Right lobe of liver (tissue), 6 donors: ENCODE measurements at regions not wholly inside any gene's neighbourhood (a gene's known extent, or its start where the extent isn't known, plus 50 kb on each side); places are given as distances from the start of the nearest gene placed in this dataset.

ENCODE experiments used
- ATAC-seq, 4 donors: fragments of 200-7000 bp; cut with Tn5 transposase; one replicate each; pipeline ENCODE4 v1.9.1; 2020; ENCODE audit warnings: mild to moderate bottlenecking in 4 of 4, moderate library complexity in 4 of 4
- DNase-seq, 3 donors: peaks; one replicate each; pipeline ENCODE4 v3.0.0-alpha.2; 2020
- H3K27ac ChIP-seq, 3 donors: fragments of 200-600 bp; one replicate each; pipeline ENCODE4 v1.8.0; 2022
- H3K27me3 ChIP-seq, 2 donors: fragments of 200-600 bp; one replicate each; pipeline ENCODE4 v1.8.0; 2022
- H3K36me3 ChIP-seq, 4 donors: fragments of 200-600 bp; sonication (generic) in 1 of 4; one replicate each; pipeline versions ENCODE4 v1.5.1 to v1.8.0; 2017 to 2022; ENCODE audit warnings: control low read depth in 1 of 4
- H3K4me1 ChIP-seq, 4 donors: fragments of 200-600 bp; sonication (generic) in 1 of 4; one replicate each; pipeline versions ENCODE4 v1.5.1 to v1.8.0; 2017 to 2022; ENCODE audit warnings: control low read depth in 1 of 4
- H3K4me3 ChIP-seq, 3 donors: fragments of 200-600 bp; one replicate each; pipeline ENCODE4 v1.8.0; 2022
- H3K9me3 ChIP-seq, 4 donors: fragments of 200-600 bp; sonication (generic) in 1 of 4; one replicate each; pipeline versions ENCODE4 v1.5.1 to v1.8.0; 2017 to 2022; ENCODE audit warnings: control low read depth in 1 of 4
- POLR2A ChIP-seq: fragments of 450-650 bp; IDR thresholded peaks from one replicate; pipeline ENCODE4 v1.6.1; 2017; ENCODE audit warnings: antibody characterized with exemption, mild to moderate bottlenecking
- WGBS: methylation state at CpG from one replicate; pipeline ENCODE4 v1.1.6; 2018; ENCODE audit warnings: low coverage, low lambda C conversion rate; ENCODE audit not compliant: insufficient coverage; ENCODE audit errors: missing lambda C conversion rate; 5-methylcytosine and 5-hydroxymethylcytosine counted together
- intact Hi-C, 2 donors: fragments of 100-400 bp; cut with DNase I; formaldehyde crosslinking; loops; one replicate each; pipeline versions ENCODE4 v1.11.2 to v1.14.1; 2022
- TF ChIP-seq, protein P1 (sequence below), 4 donors: fragments of 200-600 bp in 3 of 4; fragments of 450-650 bp in 1 of 4; IDR thresholded peaks; one replicate each; pipeline versions ENCODE4 v1.5.1 to v1.8.0; 2016 to 2022; ENCODE audit warnings: antibody characterized with exemption in 4 of 4, mild to moderate bottlenecking in 2 of 4
- donor health status: DM: no; HTN: yes; CAD: no.
- donor health status: DM: no; HTN: no; CAD: no.
- donor health status: DM: no; HTN: no; CAD: no.
- donor health status: DM: no; HTN: yes; CAD: no.
- donor health status: DM: no; HTN: yes; CAD: no.

DNA sequence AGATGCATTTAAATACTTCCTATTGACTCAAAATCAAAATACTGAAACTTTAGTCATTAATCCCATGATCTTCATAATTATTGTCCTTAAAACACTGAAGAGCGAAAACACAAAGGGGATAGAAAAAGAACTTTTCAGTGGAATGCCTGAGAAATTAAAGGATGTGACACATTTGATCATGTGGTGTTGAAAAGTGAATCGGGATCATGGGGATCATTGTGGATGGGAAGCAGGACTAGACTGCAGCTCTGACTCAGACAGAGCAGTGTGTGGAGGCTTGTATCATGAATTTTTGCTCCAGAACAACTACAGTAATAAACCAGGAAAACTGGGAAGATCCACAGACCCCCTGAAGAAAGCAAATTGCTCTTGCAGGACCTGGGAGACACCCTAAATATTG is 161.1 kb upstream of the CXADR start:
- 68% methylated on average over 2 of the region's 2 CpGs for WGBS

DNA sequence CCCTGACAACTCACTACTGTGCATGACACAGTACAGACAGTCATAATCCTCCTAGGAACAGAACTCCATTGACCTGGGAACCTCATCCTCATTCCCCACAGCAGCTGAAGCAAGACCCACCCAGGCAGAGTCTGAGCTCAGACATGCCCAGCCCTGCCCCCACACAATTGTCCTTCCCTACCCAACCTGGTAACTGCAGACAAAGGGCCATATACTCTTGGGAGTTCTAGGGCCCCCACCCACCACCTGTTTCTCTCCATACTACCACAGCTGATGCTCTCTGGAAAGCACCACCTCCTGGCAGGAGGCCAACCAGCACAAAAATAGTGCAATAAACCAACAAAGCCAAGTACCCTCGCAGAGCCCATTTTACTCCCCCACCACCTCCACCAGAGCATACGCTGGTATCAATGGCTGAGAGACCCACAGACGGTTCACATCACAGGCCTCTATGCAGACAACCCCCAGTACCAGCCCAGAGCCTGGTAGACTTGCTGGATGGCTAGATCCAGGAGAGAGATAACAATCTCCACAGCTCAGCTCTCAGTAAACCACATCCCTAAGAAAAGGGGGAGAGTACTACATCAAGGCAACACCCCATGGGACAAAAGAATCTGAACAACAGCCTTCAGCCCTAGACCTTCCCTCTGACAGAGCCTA is 159.7 kb upstream of the CXADR start:
- Histone ChIP-seq H3K27ac (no peak overlapping the region), H3K4me3 (no peak overlapping the region), H3K9me3 (no peaks in the 10 kb centered on the region), H3K4me1 (no peaks in the 10 kb centered on the region), H3K36me3 (no peaks in the 10 kb centered on the region), H3K27me3 (peaks cover 0 to 4% of the 10 kb centered on the region in 2 donors)
- TF ChIP-seq POLR2A, result no peak
- TF ChIP-seq, protein P1, sequence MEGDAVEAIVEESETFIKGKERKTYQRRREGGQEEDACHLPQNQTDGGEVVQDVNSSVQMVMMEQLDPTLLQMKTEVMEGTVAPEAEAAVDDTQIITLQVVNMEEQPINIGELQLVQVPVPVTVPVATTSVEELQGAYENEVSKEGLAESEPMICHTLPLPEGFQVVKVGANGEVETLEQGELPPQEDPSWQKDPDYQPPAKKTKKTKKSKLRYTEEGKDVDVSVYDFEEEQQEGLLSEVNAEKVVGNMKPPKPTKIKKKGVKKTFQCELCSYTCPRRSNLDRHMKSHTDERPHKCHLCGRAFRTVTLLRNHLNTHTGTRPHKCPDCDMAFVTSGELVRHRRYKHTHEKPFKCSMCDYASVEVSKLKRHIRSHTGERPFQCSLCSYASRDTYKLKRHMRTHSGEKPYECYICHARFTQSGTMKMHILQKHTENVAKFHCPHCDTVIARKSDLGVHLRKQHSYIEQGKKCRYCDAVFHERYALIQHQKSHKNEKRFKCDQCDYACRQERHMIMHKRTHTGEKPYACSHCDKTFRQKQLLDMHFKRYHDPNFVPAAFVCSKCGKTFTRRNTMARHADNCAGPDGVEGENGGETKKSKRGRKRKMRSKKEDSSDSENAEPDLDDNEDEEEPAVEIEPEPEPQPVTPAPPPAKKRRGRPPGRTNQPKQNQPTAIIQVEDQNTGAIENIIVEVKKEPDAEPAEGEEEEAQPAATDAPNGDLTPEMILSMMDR (IDR thresholded peaks at IDR 0.05), result no peak
- intact Hi-C loops, result no loop called here
- ATAC-seq (no peak), DNase-seq (no peak)
- 65% methylated on average over 2 of the region's 3 CpGs for WGBS

More for the DNA sequence above, 161.1 kb upstream of the CXADR start:
- Histone ChIP-seq H3K36me3 (no peaks in the 10 kb centered on the region), H3K27ac (no peak overlapping the region), H3K4me3 (no peak overlapping the region), H3K4me1 (no peaks in the 10 kb centered on the region), H3K9me3 (no peaks in the 10 kb centered on the region), H3K27me3 (peaks cover 0 to 4% of the 10 kb centered on the region in 2 donors)
- intact Hi-C loops, result no loop called here
- no peak for TF ChIP-seq POLR2A
- TF ChIP-seq, protein P1 (IDR thresholded peaks at IDR 0.05), result no peak
- no peak for ATAC-seq
- DNase-seq, result no peak

DNA sequence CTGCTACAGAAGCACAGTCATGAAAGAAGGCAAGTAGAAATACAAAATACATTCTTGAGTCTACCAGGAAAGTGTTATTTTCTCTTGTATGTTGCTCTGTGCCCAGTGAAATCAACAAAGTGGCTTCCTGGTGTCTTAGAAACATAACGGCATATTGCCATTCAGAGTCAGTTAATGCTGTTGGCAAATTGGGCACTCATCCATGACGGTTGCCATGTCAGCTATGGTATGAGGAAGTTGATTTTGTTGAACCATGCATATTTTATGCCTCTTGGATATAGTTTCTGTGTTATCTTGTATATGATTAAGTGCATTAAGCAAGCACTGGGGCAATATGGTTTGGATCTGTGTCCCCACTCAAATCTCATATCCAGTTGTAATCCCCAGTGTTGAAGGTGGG is 153.1 kb upstream of the CXADR start:
- intact Hi-C loops, result no loop called here
- no peak overlapping the region for H3K27ac ChIP-seq
- ATAC-seq (no peak), DNase-seq (no peak)
- H3K27me3 ChIP-seq, result no peaks in the 10 kb centered on the region
- no peak for TF ChIP-seq POLR2A
- TF ChIP-seq, protein P1 (IDR thresholded peaks at IDR 0.05), result no peak
- H3K4me3 ChIP-seq, result no peak overlapping the region
- H3K36me3 ChIP-seq, result no peaks in the 10 kb centered on the region
- no peaks in the 10 kb centered on the region for H3K4me1 ChIP-seq
- no peaks in the 10 kb centered on the region for H3K9me3 ChIP-seq
- WGBS, result 60% methylated on average over 1 of the region's 2 CpGs

DNA sequence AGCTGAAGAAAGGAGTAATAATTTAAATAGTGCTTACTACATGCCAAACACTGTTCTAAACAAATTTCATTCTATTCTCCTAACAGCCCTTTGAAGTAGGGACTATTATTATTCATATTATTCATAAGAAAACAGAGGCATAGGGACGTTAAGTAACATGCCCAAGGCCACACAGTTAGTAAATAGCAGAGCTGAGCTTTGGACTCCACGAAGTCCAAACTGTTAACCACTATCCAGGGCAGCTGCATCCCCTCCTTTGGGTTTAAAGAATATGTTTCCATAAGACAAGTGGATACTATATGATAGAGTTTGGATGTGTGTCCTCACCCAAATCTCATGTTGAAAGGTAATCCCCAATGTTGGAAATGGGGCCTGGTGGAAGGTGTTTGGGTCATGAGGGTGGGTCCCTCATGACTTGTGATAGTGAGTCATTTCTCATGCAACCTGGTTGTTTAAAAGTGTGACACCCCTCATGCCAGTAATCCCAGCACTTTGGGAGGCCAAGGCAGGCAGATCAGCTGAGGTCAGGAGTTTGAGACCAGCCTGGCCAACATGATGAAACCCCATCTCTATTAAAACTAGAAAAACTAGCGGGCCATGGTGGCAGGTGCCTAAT is 144.0 kb upstream of the CXADR start:
- DNase-seq (no peak), ATAC-seq (peak in 2 of 4 donors; percentile 45 to 48)
- H3K4me1 ChIP-seq, result no peaks in the 10 kb centered on the region
- H3K4me3 ChIP-seq, result no peak overlapping the region
- no peaks in the 10 kb centered on the region for H3K27me3 ChIP-seq
- intact Hi-C loops, result no loop called here
- no peaks in the 10 kb centered on the region for H3K36me3 ChIP-seq
- no peak for TF ChIP-seq POLR2A
- TF ChIP-seq, protein P1 (IDR thresholded peaks at IDR 0.05), result no peak
- 30% methylated on average over 3 of the region's 3 CpGs for WGBS
- H3K9me3 ChIP-seq, result no peaks in the 10 kb centered on the region
- no peak overlapping the region for H3K27ac ChIP-seq
